ENCODE measurements at regions not wholly inside any gene's neighbourhood (a gene's known extent, or its start where the extent isn't known, plus 50 kb on each side); places are given as distances from the start of the nearest gene placed in this dataset.

DNA sequence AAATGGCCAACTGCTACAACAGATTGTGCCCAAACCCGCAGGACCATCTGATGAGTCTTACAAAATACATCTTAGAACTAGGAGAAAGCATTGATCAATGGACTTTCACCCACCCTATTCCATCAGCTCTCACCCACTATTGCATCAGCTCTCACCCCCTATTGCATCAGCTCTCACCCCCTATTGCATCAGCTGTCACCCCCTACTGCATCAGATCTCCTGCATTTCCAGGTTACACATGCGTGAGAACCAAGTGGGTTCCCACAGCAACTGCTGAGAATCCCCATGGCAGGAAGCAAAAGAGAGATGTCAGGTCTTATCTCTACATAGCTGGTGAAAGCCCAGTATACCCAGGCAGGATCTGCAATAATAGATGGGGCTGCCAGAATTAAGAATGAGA, 533.5 kb downstream of the LTN1 start:
- no peaks in the 10 kb centered on the region for H3K36me3 Mint-ChIP-seq

DNA sequence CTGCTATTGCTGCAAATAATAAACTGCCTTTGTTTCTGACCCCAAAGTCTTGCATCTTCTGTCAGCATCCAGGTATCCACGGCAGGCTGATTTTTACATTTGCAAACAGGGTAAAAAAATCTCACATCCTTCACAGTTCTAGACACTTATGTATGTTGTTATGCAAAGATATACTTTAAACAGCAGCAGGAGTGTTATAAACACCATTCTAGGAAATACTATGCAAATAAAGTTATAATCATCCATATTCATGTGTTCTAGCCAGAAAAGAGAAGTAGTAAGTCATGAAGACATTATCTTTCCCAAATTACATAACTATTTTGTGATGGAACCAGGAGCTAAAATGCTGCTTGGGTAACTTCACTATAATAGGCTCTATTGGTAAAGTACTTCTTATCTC, 534.2 kb downstream of the LTN1 start:
- no peak overlapping the region for H3K4me3 Mint-ChIP-seq
- DNase-seq (ENCODE audit: low spot score in 2 of 2, unreplicated experiment in 2 of 2): no peak
- no peak overlapping the region for H3K27ac Mint-ChIP-seq
- no peaks in the 10 kb centered on the region for H3K27me3 Mint-ChIP-seq (ENCODE audit: low read depth)
- TF ChIP-seq, protein P1, sequence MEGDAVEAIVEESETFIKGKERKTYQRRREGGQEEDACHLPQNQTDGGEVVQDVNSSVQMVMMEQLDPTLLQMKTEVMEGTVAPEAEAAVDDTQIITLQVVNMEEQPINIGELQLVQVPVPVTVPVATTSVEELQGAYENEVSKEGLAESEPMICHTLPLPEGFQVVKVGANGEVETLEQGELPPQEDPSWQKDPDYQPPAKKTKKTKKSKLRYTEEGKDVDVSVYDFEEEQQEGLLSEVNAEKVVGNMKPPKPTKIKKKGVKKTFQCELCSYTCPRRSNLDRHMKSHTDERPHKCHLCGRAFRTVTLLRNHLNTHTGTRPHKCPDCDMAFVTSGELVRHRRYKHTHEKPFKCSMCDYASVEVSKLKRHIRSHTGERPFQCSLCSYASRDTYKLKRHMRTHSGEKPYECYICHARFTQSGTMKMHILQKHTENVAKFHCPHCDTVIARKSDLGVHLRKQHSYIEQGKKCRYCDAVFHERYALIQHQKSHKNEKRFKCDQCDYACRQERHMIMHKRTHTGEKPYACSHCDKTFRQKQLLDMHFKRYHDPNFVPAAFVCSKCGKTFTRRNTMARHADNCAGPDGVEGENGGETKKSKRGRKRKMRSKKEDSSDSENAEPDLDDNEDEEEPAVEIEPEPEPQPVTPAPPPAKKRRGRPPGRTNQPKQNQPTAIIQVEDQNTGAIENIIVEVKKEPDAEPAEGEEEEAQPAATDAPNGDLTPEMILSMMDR (IDR thresholded peaks at IDR 0.05; ENCODE audit: unreplicated experiment): no peak
- H3K36me3 Mint-ChIP-seq: no peaks in the 10 kb centered on the region
- H3K9me3 Mint-ChIP-seq: peaks cover 13% of the 10 kb centered on the region
- no peaks in the 10 kb centered on the region for H3K4me1 Mint-ChIP-seq

More for the DNA sequence above, 533.5 kb downstream of the LTN1 start:
- Mint-ChIP-seq H3K9me3 (peaks cover 13% of the 10 kb centered on the region), H3K4me1 (peaks cover 6% of the 10 kb centered on the region), H3K4me3 (no peak overlapping the region), H3K27me3 (ENCODE audit: low read depth) (no peaks in the 10 kb centered on the region), H3K27ac (no peak overlapping the region)
- TF ChIP-seq, protein P1 (IDR thresholded peaks at IDR 0.05; ENCODE audit: unreplicated experiment): no peak
- DNase-seq (ENCODE audit: low spot score in 2 of 2, unreplicated experiment in 2 of 2): no peak

DNA sequence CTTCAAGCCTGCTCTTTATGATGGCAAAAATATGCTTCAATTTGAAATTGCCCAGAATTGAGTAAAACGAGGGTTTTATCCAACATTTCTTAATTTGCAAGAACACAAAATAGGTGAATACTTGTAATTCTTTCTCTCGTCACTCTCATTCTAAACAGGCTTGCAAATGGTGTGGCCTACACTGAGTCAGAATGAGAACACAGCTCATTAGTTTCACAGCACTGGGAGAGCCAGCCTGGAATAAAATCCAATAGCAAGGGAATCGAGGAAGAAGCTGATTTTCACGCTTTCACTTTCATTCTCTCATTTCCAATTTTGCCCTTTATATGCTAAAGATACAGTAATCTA, 537.5 kb downstream of the LTN1 start:
- Mint-ChIP-seq H3K27me3 (ENCODE audit: low read depth) (no peaks in the 10 kb centered on the region), H3K36me3 (no peaks in the 10 kb centered on the region), H3K4me1 (no peaks in the 10 kb centered on the region), H3K27ac (no peak overlapping the region), H3K4me3 (no peak overlapping the region), H3K9me3 (peaks cover 4% of the 10 kb centered on the region)
- no peak for DNase-seq (ENCODE audit: low spot score in 2 of 2, unreplicated experiment in 2 of 2)
- TF ChIP-seq, protein P1 (IDR thresholded peaks at IDR 0.05; ENCODE audit: unreplicated experiment): no peak

DNA sequence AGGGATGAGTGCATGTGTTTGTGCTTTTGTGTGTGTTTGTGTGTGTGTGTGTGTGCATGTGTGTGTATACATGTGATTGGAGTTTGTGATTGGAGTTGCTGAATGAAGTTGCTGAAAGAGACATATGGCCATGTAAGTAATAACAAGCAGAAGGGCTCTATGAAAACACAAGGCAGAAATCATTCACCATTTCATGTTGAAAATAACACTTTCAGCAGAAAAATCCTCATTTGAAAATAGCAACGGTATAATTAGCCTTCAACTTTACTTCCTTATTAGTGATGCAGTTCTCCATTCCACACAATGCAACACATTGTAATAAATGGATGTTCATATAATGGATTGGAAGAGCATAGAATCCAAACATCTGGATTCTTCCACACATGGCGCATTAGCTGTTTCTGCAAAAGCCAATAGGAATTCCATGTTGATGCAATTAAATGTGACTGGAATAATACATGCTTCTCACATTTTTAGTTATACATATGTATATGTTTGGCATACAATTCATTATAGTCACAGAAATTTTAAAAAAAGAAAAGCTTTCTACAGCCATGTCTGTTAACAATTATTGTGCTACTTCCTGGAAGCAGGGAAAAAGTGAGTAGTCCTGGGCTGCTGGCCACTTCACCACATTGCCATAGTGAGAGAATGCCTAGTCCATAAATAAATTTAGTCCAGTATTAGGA, 538.0 kb downstream of the LTN1 start:
- Mint-ChIP-seq H3K27ac (no peak overlapping the region), H3K9me3 (no peaks in the 10 kb centered on the region), H3K27me3 (ENCODE audit: low read depth) (no peaks in the 10 kb centered on the region), H3K4me1 (no peaks in the 10 kb centered on the region), H3K36me3 (no peaks in the 10 kb centered on the region), H3K4me3 (no peak overlapping the region)
- TF ChIP-seq, protein P1 (IDR thresholded peaks at IDR 0.05; ENCODE audit: unreplicated experiment): no peak
- DNase-seq (ENCODE audit: low spot score in 2 of 2, unreplicated experiment in 2 of 2): no peak

DNA sequence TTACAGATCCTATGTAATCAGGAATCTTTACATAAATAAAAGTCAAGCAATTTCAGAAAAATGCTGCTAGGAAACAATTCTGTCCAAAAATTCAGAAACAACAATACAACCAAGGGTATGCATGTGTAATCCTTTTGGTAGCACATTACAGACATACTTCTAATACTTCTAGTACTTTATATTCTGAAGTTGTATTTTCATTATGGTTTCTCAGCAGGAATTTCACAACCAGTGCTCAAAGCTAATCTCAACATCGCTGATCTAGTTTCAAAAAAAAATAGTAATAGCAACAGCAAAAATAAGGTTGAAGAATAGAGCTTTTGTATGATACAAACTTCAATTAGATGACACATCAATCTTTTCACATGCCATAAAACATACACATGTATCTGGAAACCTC, 545.2 kb downstream of the LTN1 start:
- Mint-ChIP-seq H3K27ac (no peak overlapping the region), H3K9me3 (peaks cover 20% of the 10 kb centered on the region), H3K36me3 (peaks cover 8% of the 10 kb centered on the region), H3K27me3 (ENCODE audit: low read depth) (no peaks in the 10 kb centered on the region), H3K4me3 (no peak overlapping the region), H3K4me1 (peaks cover 5% of the 10 kb centered on the region)
- no peak for DNase-seq (ENCODE audit: low spot score in 2 of 2, unreplicated experiment in 2 of 2)
- TF ChIP-seq, protein P1 (IDR thresholded peaks at IDR 0.05; ENCODE audit: unreplicated experiment): no peak

Data from mesothelial cell of epicardium (in vitro differentiated cells).